Transverse colon (tissue), 4 donors: ENCODE measurements at regions not wholly inside any gene's neighbourhood (a gene's known extent, or its start where the extent isn't known, plus 50 kb on each side); places are given as distances from the start of the nearest gene placed in this dataset.
"Not testable (repeated sequence)": the region's sequence is repeated elsewhere in the genome, so short reads cannot be mapped to it uniquely, and the experiment has no call there.

Experiments
- DNase-seq: peaks from one replicate; pipeline ENCODE4 v3.0.0-alpha.2; 2019
- H3K27ac ChIP-seq, 4 donors: fragments of 200-600 bp; sonication (generic); 2 replicates each; pipeline ENCODE4 v1.5.1; 2016 to 2018; ENCODE audit warnings: inconsistent platforms in 4 of 4
- H3K27me3 ChIP-seq: fragments of 200-600 bp; sonication (generic); 2 replicates; pipeline ENCODE4 v1.5.1; 2017; ENCODE audit warnings: inconsistent platforms
- H3K36me3 ChIP-seq, 4 donors: fragments of 200-600 bp; sonication (generic); 2 replicates each; pipeline ENCODE4 v1.5.1; 2017 to 2019; ENCODE audit warnings: inconsistent platforms in 4 of 4
- H3K4me1 ChIP-seq, 4 donors: fragments of 200-600 bp; sonication (generic); 2 replicates each; pipeline ENCODE4 v1.5.1; 2017 to 2020; ENCODE audit warnings: inconsistent platforms in 4 of 4
- H3K4me3 ChIP-seq, 4 donors: fragments of 200-600 bp; sonication (generic); 1 replicate in 1 of 4; 2 replicates in 3 of 4; pipeline versions ENCODE4 v1.5.1 to v1.6.1; 2017 to 2019; ENCODE audit warnings: inconsistent platforms in 4 of 4
- H3K9me3 ChIP-seq, 2 donors: fragments of 200-600 bp; sonication (generic); 2 replicates each; pipeline ENCODE4 v1.5.1; 2017 to 2019; ENCODE audit warnings: inconsistent platforms in 2 of 2
- EP300 ChIP-seq: sonication (generic); formaldehyde crosslinking; IDR thresholded peaks from one replicate; pipeline ENCODE4 v1.6.1; 2017; ENCODE audit warnings: antibody characterized with exemption, low read depth
- POLR2A ChIP-seq: fragments of 450-650 bp; IDR thresholded peaks from one replicate; pipeline ENCODE4 v1.6.1; 2016; ENCODE audit warnings: antibody characterized with exemption, mild to moderate bottlenecking, moderate library complexity
- POLR2AphosphoS5 ChIP-seq, 3 donors: sonication (generic); formaldehyde crosslinking; IDR thresholded peaks; one replicate each; pipeline ENCODE4 v1.6.1; 2016; ENCODE audit warnings: antibody characterized with exemption in 3 of 3
- WGBS, 2 donors: methylation state at CpG; one replicate each; pipeline ENCODE4 v1.1.5; 2018; ENCODE audit warnings: low coverage in 1 of 2; 5-methylcytosine and 5-hydroxymethylcytosine counted together
- in situ Hi-C, 4 donors: fragments of 200-750 bp; cut with MboI; loops; one replicate each; pipeline versions ENCODE4 v1.15.0 to v1.15.1; 2017; ENCODE audit warnings: low sequenced_read_pairs in 3 of 4, low pct_ligation_motif_present in 1 of 4, low pct_unique_long_range_greater_than_20kb in 1 of 4
- intact Hi-C: fragments of 100-400 bp; cut with DNase I; formaldehyde crosslinking; loops from one replicate; pipeline ENCODE4 v1.15.1; 2023; ENCODE audit warnings: low total_unique reads
- TF ChIP-seq, protein P1 (sequence below), 5 experiments: fragments of 200-600 bp in 3 of 5; fragments of 450-650 bp in 2 of 5; sonication (generic) in 3 of 5; IDR thresholded peaks; 1 replicate in 2 of 5; 2 replicates in 3 of 5; pipeline ENCODE4 v1.5.1; 2016 to 2017; ENCODE audit warnings: antibody characterized with exemption in 5 of 5, inconsistent platforms in 3 of 5, mild to moderate bottlenecking in 2 of 5, moderate library complexity in 1 of 5

DNA sequence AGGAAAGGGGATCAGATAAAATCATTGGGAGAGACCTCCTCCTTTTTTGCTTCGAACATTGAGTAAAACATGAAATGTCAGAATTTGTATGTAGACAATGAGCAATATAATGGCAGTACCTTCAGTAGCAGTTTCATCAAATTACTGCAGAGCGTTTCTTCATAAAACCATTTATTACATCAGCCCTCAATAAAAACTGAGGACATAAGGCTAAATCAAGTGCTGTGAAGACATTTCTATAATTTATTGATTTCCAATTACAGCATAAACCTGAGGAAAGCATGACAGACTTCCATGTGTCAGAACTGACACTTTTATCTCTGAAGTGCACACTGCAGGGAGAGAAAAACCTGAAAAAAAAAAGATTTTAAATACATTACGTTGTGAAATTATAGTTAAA is 172.6 kb upstream of the ZNF804B start:
- Histone ChIP-seq H3K27me3 (no peaks in the 10 kb centered on the region), H3K9me3 (no peaks in the 10 kb centered on the region), H3K27ac (no peak overlapping the region), H3K4me3 (no peak overlapping the region), H3K4me1 (no peaks in the 10 kb centered on the region), H3K36me3 (no peaks in the 10 kb centered on the region)
- TF ChIP-seq POLR2A (no peak), POLR2AphosphoS5 (IDR thresholded peaks at IDR 0.05) (no peak), EP300 (no peak)
- TF ChIP-seq, protein P1, sequence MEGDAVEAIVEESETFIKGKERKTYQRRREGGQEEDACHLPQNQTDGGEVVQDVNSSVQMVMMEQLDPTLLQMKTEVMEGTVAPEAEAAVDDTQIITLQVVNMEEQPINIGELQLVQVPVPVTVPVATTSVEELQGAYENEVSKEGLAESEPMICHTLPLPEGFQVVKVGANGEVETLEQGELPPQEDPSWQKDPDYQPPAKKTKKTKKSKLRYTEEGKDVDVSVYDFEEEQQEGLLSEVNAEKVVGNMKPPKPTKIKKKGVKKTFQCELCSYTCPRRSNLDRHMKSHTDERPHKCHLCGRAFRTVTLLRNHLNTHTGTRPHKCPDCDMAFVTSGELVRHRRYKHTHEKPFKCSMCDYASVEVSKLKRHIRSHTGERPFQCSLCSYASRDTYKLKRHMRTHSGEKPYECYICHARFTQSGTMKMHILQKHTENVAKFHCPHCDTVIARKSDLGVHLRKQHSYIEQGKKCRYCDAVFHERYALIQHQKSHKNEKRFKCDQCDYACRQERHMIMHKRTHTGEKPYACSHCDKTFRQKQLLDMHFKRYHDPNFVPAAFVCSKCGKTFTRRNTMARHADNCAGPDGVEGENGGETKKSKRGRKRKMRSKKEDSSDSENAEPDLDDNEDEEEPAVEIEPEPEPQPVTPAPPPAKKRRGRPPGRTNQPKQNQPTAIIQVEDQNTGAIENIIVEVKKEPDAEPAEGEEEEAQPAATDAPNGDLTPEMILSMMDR (IDR thresholded peaks at IDR 0.05) = no peak
- intact Hi-C loops (no loop called here), in situ Hi-C loops (no loop called here)
- 61 to 71% methylated on average over 3 of the region's 3 CpGs for WGBS, 2 donors
- no peak for DNase-seq

DNA sequence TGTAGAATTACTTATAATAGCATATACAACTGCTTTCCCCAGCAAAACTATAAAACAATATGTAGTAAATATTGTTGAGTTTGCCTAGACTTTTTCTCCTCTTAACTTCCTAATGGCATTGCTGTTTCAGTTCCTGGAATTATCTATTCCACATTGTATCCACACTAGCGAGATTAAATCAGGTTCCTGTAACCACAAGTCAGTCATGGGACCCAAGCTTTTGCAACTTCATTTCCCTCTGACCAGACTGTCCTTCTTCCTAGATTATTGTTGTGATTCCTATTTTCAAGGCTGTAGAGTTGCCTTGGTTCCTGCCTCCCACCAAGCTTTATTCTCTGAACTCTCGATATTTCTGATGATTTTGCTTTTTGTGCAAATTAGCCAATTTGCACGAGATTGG is 173.3 kb upstream of the ZNF804B start:
- Histone ChIP-seq H3K4me1 (no peaks in the 10 kb centered on the region), H3K27me3 (no peaks in the 10 kb centered on the region), H3K36me3 (no peaks in the 10 kb centered on the region), H3K9me3 (no peaks in the 10 kb centered on the region), H3K27ac (no peak overlapping the region), H3K4me3 (no peak overlapping the region)
- DNase-seq = no peak
- in situ Hi-C loops (no loop called here), intact Hi-C loops (no loop called here)
- 48 to 63% methylated on average over 3 of the region's 3 CpGs for WGBS, 2 donors
- TF ChIP-seq POLR2AphosphoS5 (IDR thresholded peaks at IDR 0.05) (no peak), POLR2A (no peak), EP300 (no peak)
- TF ChIP-seq, protein P1 (IDR thresholded peaks at IDR 0.05) = no peak

DNA sequence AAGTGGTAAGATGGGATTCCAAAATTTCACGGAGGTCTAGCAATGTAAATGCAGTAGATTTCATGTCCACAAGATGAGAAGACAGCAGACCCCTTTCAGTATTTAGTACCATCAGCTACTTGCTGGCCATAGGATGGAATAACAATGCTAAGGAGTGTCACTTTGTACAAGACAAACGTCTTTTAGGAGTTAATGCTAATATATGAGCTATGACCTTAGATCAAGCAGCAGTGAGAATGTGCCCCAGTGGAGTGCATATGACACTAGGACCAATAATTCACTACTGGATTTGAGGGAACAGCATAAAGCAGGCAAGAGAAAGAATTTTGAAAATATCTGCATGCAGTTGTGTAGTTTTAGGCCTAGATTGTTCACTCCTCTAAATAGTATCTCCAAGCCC is 182.8 kb upstream of the ZNF804B start:
- Histone ChIP-seq H3K4me1 (no peaks in the 10 kb centered on the region), H3K36me3 (no peaks in the 10 kb centered on the region), H3K4me3 (no peak overlapping the region), H3K27ac (no peak overlapping the region), H3K9me3 (no peaks in the 10 kb centered on the region), H3K27me3 (no peaks in the 10 kb centered on the region)
- DNase-seq = no peak
- no peak for TF ChIP-seq EP300
- TF ChIP-seq POLR2AphosphoS5 (IDR thresholded peaks at IDR 0.05) = no peak
- TF ChIP-seq POLR2A = no peak
- TF ChIP-seq, protein P1 (IDR thresholded peaks at IDR 0.05) = no peak
- WGBS, 2 donors = 66 to 72% methylated on average over 2 of the region's 2 CpGs
- intact Hi-C loops = no loop called here
- in situ Hi-C loops = no loop called here

DNA sequence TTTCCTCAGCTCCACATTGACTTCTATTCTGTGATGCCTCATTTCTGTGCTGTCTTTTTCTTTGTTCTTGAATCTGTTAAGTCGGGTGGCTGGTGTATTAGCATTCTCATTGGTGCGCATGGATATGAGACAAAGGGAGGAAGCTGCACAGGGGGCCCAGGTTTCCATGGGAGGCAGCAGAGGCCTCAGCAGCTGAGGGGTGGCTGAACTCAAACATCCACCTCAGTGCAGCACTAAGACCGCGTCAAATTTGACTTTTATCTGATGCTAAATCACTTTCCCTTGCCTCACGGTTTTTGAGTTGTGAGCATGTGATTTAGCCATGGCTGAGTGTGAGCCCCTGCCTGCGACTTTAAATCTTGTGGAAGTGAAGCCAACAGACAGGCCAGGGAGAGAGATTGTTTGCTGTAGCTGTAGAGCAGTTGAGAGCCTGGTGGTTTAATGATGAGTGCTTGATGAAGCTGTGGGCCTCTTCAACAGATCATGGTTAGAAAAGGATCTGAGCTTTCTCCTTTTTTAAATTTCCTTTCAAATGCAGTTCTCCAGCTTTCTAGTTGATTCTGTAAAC is 193.3 kb upstream of the ZNF804B start:
- H3K4me1 ChIP-seq = no peaks in the 10 kb centered on the region
- no peaks in the 10 kb centered on the region for H3K36me3 ChIP-seq
- intact Hi-C loops (no loop called here), in situ Hi-C loops (no loop called here)
- H3K9me3 ChIP-seq = no peaks in the 10 kb centered on the region
- WGBS, 2 donors = 50 to 78% methylated on average over 1 to 6 of the region's 6 CpGs
- no peak overlapping the region for H3K4me3 ChIP-seq
- no peaks in the 10 kb centered on the region for H3K27me3 ChIP-seq
- DNase-seq = no peak
- TF ChIP-seq POLR2A = no peak
- H3K27ac ChIP-seq = no peak overlapping the region

DNA sequence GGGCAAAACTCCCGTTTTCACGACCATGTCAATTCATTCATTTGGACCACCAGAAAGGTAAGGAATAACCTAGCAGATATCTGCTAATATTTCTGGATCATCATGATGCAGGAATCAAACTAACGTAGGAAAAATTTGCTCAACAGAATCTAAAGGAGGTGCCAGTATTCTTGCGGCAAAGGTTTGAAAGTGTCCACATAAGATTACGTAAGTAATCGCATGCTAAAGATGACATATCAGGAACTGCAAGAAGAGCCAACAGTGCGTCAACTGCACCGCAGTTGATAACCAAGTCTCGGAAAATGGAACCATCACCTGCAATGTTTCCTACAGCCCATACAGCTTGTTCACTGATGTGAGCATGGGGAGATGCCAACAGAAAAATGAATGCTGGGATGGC is 194.1 kb upstream of the ZNF804B start:
- WGBS, 2 donors = 91 to 96% methylated on average over 9 of the region's 9 CpGs
- in situ Hi-C loops = no loop called here
- H3K4me1 ChIP-seq = no peaks in the 10 kb centered on the region

DNA sequence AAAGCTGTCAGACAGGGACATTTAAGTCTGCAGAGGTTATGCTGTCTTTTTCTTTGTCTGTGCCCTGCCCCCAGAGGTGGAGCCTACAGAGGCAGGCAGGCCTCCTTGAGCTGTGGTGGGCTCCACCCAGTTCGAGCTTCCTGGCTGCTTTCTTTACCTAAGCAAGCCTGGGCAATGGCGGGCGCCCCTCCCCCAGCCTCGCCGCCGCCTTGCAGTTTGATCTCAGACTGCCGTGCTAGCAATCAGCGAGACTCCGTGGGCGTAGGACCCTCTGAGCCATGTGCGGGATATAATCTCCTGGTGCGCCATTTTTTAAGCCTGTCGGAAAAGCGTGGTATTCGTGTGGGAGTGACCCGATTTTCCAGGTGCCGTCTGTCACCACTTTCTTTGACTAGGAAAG is 203.1 kb upstream of the ZNF804B start:
- intact Hi-C loops, H3K4me1 ChIP-seq, H3K27me3 ChIP-seq, H3K4me3 ChIP-seq, H3K27ac ChIP-seq, DNase-seq, H3K36me3 ChIP-seq, in situ Hi-C loops, H3K9me3 ChIP-seq: not testable (repeated sequence)
- 100% methylated on average over 16 of the region's 17 CpGs; no CpG with 5 or more reads in 1 of the 2 donors for WGBS, 2 donors

More for the DNA sequence above, 194.1 kb upstream of the ZNF804B start:
- no peaks in the 10 kb centered on the region for H3K36me3 ChIP-seq
- no peak for TF ChIP-seq EP300
- no peak for TF ChIP-seq POLR2A
- TF ChIP-seq, protein P1 (IDR thresholded peaks at IDR 0.05) = no peak
- no peak for TF ChIP-seq POLR2AphosphoS5 (IDR thresholded peaks at IDR 0.05)
- DNase-seq = no peak
- H3K4me3 ChIP-seq = no peak overlapping the region
- H3K27ac ChIP-seq = no peak overlapping the region
- no peaks in the 10 kb centered on the region for H3K27me3 ChIP-seq
- intact Hi-C loops = no loop called here
- no peaks in the 10 kb centered on the region for H3K9me3 ChIP-seq

DNA sequence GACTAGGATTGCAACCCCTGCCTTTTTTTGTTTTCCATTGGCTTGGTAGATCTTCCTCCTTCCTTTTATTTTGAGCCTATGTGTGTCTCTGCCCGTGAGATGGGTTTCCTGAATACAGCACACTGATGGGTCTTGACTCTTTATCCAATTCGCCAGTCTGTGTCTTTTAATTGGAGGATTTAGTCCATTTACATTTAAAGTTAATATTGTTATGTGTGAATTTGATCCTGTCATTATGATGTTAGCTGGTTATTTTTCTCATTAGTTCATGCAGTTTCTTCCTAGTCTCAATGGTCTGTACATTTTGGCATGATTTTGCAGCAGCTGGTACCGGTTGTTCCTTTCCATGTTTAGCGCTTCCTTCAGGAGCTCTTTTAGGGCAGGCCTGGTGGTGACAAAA is 204.7 kb upstream of the ZNF804B start:
- H3K9me3 ChIP-seq, DNase-seq, H3K27me3 ChIP-seq, H3K4me1 ChIP-seq, H3K27ac ChIP-seq, in situ Hi-C loops, H3K36me3 ChIP-seq, H3K4me3 ChIP-seq, intact Hi-C loops: not testable (repeated sequence)
- WGBS, 2 donors = 91 to 94% methylated on average over 2 to 4 of the region's 4 CpGs
